LNCAP (cell line): ENCODE measurements at regions not wholly inside any gene's neighbourhood (a gene's known extent, or its start where the extent isn't known, plus 50 kb on each side); places are given as distances from the start of the nearest gene placed in this dataset.

Experiments used
- CTCF ChIP-seq: fragments of 450-650 bp; IDR thresholded peaks from 2 replicates; pipeline ENCODE4 v1.5.1; 2017; ENCODE audit warnings: mild to moderate bottlenecking

DNA sequence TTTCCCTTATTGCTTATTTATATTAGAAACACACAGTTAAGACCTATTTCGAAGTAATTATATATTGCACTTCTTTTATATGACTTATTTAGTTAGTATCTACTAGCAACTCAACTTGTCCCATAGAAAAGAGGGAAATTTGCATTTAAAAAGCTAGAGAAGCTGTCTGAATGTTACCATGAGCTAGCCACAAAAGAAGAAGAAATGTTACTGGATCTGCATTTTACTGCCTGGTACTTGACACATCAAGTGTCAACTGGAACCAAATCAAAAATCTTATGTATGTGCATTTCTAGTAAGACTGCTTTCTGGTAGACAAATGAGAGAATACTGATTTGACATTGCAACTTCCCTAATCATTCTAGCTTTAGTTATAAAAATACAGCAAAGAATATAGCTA lies 424.6 kb upstream of the VRK2 start:
- no peak for TF ChIP-seq CTCF

DNA sequence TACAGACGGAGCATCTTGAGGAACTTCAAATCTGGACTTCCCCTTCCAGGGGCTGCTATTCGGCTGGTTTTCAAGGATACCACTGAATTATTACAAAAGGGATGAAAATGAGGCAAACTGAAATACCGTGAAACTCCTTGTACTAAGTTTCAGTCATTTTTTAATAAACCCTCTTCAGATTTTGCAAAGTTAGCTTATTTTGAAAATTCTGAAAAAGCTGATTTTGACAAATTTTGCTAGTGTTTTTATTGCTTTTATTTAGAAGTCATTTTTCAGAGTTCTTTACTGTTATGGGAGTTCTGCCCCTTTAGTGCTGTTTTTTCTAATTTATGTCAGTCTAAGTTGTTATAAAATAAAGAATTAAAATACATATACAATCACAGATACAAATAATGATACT lies 390.4 kb upstream of the VRK2 start:
- no peak for TF ChIP-seq CTCF

GRCh38 chr2:57669570-57669969 lies 377.0 kb upstream of the VRK2 start:
- TF ChIP-seq CTCF, result no peak

GRCh38 chr2:57674025-57674424 lies 372.6 kb upstream of the VRK2 start:
- no peak for TF ChIP-seq CTCF

- TF ChIP-seq CTCF, result no peak
These were observed 371.9 kb upstream of the VRK2 start for GRCh38 chr2:57674743-57675142.

DNA sequence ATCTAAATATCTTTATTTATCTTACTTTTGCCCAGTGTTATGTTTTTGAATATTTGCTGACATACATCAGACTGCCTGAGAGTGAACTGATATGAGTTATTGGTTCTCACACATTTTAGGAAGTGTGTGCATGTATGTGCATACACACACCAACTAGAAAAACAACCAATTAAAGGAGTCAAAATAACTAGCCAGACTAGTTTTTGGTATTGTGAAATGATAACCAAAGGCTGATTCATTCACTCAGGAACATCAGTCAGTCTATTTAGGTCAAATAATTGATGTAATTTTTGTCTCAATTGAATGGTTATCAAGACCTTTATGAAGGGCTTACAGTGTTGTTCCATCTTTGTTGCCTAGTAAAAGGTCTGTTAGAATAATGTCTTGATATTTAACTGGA lies 369.3 kb upstream of the VRK2 start:
- TF ChIP-seq CTCF, result no peak

GRCh38 chr2:57681650-57682049 lies 365.0 kb upstream of the VRK2 start:
- TF ChIP-seq CTCF, result no peak

GRCh38 chr2:57685032-57685431 lies 361.6 kb upstream of the VRK2 start:
- TF ChIP-seq CTCF, result no peak
